ENCODE measurements at regions not wholly inside any gene's neighbourhood (a gene's known extent, or its start where the extent isn't known, plus 50 kb on each side); places are given as distances from the start of the nearest gene placed in this dataset.

GRCh38 chr2:136402281-136402680, 284.3 kb upstream of the CXCR4 start:
- no peak for DNase-seq (ENCODE audit: low spot score)
- TF ChIP-seq CTCF (IDR thresholded peaks at IDR 0.05; ENCODE audit: extremely low read depth, missing control alignments) = no peak

GRCh38 chr2:136399667-136400289, 281.8 kb upstream of the CXCR4 start:
- DNase-seq (ENCODE audit: low spot score) = no peak
- no peak for TF ChIP-seq CTCF (IDR thresholded peaks at IDR 0.05; ENCODE audit: extremely low read depth, missing control alignments)

- no peak for DNase-seq (ENCODE audit: low spot score)
- TF ChIP-seq CTCF (IDR thresholded peaks at IDR 0.05; ENCODE audit: extremely low read depth, missing control alignments) = no peak
Observed at GRCh38 chr2:136395582-136395981, 277.6 kb upstream of the CXCR4 start.

GRCh38 chr2:136394136-136395060, 276.4 kb upstream of the CXCR4 start:
- peak; percentile 34 for DNase-seq (ENCODE audit: low spot score)
- no peak for TF ChIP-seq CTCF (IDR thresholded peaks at IDR 0.05; ENCODE audit: extremely low read depth, missing control alignments)

GRCh38 chr2:136393514-136393913, 275.6 kb upstream of the CXCR4 start:
- no peak for DNase-seq (ENCODE audit: low spot score)
- no peak for TF ChIP-seq CTCF (IDR thresholded peaks at IDR 0.05; ENCODE audit: extremely low read depth, missing control alignments)

GRCh38 chr2:136392897-136393505, 275.1 kb upstream of the CXCR4 start:
- TF ChIP-seq CTCF (IDR thresholded peaks at IDR 0.05; ENCODE audit: extremely low read depth, missing control alignments) = no peak

GRCh38 chr2:136389809-136390208, 271.9 kb upstream of the CXCR4 start:
- peak; percentile 43 for DNase-seq (ENCODE audit: low spot score)
- TF ChIP-seq CTCF (IDR thresholded peaks at IDR 0.05; ENCODE audit: extremely low read depth, missing control alignments) = no peak

More at GRCh38 chr2:136392897-136393505, 275.1 kb upstream of the CXCR4 start:
- DNase-seq (ENCODE audit: low spot score) = no peak

Data from GM20000 (cell line).